C4-2B (cell line): ENCODE measurements at regions not wholly inside any gene's neighbourhood (a gene's known extent, or its start where the extent isn't known, plus 50 kb on each side); places are given as distances from the start of the nearest gene placed in this dataset.

Source experiments
- ZFX ChIP-seq: fragments of 450-650 bp; IDR thresholded peaks from 2 replicates; pipeline ENCODE4 v1.6.1; 2017
- TF ChIP-seq, protein P1 (sequence below): fragments of 450-650 bp; conservative IDR thresholded peaks from 2 replicates; pipeline ENCODE4 v1.5.1; 2017; ENCODE audit warnings: mild to moderate bottlenecking

DNA sequence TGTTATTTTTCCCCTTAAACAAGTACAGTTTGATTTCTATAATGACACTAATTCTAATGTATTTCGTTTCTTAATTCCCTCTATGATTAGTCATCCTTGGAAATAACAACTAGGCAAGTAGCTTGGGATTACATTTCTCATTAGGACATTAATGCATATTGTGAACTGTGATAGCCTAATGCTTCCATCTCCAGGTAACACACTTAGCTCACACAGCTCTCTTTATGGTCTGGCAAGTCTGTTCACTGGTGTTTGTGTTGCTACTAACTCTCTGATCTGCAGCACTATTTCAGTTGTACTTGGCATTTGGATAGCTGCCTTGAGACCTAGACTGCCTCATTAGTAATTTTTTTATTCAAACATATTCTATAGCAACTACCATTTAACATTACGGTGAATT lies 853.2 kb downstream of the SORCS3 start:
- TF ChIP-seq, protein P1, sequence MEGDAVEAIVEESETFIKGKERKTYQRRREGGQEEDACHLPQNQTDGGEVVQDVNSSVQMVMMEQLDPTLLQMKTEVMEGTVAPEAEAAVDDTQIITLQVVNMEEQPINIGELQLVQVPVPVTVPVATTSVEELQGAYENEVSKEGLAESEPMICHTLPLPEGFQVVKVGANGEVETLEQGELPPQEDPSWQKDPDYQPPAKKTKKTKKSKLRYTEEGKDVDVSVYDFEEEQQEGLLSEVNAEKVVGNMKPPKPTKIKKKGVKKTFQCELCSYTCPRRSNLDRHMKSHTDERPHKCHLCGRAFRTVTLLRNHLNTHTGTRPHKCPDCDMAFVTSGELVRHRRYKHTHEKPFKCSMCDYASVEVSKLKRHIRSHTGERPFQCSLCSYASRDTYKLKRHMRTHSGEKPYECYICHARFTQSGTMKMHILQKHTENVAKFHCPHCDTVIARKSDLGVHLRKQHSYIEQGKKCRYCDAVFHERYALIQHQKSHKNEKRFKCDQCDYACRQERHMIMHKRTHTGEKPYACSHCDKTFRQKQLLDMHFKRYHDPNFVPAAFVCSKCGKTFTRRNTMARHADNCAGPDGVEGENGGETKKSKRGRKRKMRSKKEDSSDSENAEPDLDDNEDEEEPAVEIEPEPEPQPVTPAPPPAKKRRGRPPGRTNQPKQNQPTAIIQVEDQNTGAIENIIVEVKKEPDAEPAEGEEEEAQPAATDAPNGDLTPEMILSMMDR: no peak
- TF ChIP-seq ZFX: no peak
